Esophagus squamous epithelium (tissue), 4 donors: ENCODE measurements at regions not wholly inside any gene's neighbourhood (a gene's known extent, or its start where the extent isn't known, plus 50 kb on each side); places are given as distances from the start of the nearest gene placed in this dataset.

Experiments used
- CTCF ChIP-seq, 6 experiments: fragments of 450-650 bp in 4 of 6; fragments of 200-600 bp in 2 of 6; sonication (generic) in 2 of 6; IDR thresholded peaks; one replicate each; pipeline ENCODE4 v1.5.1; 2016 to 2019; ENCODE audit warnings: antibody characterized with exemption in 6 of 6, mild to moderate bottlenecking in 4 of 6, moderate library complexity in 4 of 6
- POLR2A ChIP-seq, 4 donors: fragments of 450-650 bp; IDR thresholded peaks; one replicate each; pipeline ENCODE4 v1.6.1; 2017; ENCODE audit warnings: antibody characterized with exemption in 4 of 4, mild to moderate bottlenecking in 4 of 4, moderate library complexity in 3 of 4

GRCh38 chr7:94280851-94281250, 113.8 kb upstream of the COL1A2 start:
- TF ChIP-seq CTCF (IDR thresholded peaks at IDR 0.05) = no peak
- TF ChIP-seq POLR2A (IDR thresholded peaks at IDR 0.05) = no peak
